GM23338 (cell line): ENCODE measurements at regions not wholly inside any gene's neighbourhood (a gene's known extent, or its start where the extent isn't known, plus 50 kb on each side); places are given as distances from the start of the nearest gene placed in this dataset.

Experiments used
- ATAC-seq: fragments of 200-7000 bp; cut with Tn5 transposase; 3 replicates; pipeline ENCODE4 v1.9.1; 2020
- DNase-seq: peaks from one replicate; pipeline ENCODE4 v3.0.0-alpha.2; 2015; ENCODE audit warnings: low spot score
- H2AFZ ChIP-seq: fragments of 200-600 bp; sonication (generic); 2 replicates; pipeline ENCODE4 v1.8.0; 2016; ENCODE audit warnings: antibody characterized with exemption, mild to moderate bottlenecking, moderate library complexity
- H3F3A ChIP-seq: fragments of 200-600 bp; sonication (generic); replicated peaks from 2 replicates; pipeline ENCODE4 v1.8.0; 2017; ENCODE audit warnings: antibody characterized with exemption, mixed run types, low read depth
- H3K27ac ChIP-seq: fragments of 200-600 bp; sonication (generic); 2 replicates; pipeline ENCODE4 v1.6.1; 2016; ENCODE audit warnings: low read depth
- H3K27me3 ChIP-seq: fragments of 200-600 bp; sonication (generic); 2 replicates; pipeline ENCODE4 v1.8.0; 2016; ENCODE audit warnings: mild to moderate bottlenecking, mixed run types, moderate library complexity; ENCODE audit not compliant: insufficient read depth
- H3K36me3 ChIP-seq: fragments of 200-600 bp; sonication (generic); 2 replicates; pipeline ENCODE4 v1.8.0; 2016; ENCODE audit warnings: mild to moderate bottlenecking; ENCODE audit not compliant: insufficient read depth
- H3K4me1 ChIP-seq: fragments of 200-600 bp; sonication (generic); 2 replicates; pipeline ENCODE4 v1.8.0; 2016; ENCODE audit warnings: mild to moderate bottlenecking, moderate library complexity; ENCODE audit not compliant: insufficient read depth
- H3K4me2 ChIP-seq: fragments of 200-600 bp; sonication (generic); 2 replicates; pipeline ENCODE4 v1.7.1; 2017; ENCODE audit warnings: mixed run types
- H3K4me3 ChIP-seq: fragments of 200-600 bp; sonication (generic); 2 replicates; pipeline ENCODE4 v1.6.1; 2016; ENCODE audit warnings: mixed run types
- H3K79me2 ChIP-seq: fragments of 200-600 bp; sonication (generic); replicated peaks from 2 replicates; pipeline ENCODE4 v1.8.0; 2017; ENCODE audit warnings: mild to moderate bottlenecking; ENCODE audit not compliant: insufficient read depth
- H3K9me2 ChIP-seq: fragments of 200-600 bp; sonication (generic); 2 replicates; pipeline ENCODE4 v1.8.0; 2017; ENCODE audit not compliant: insufficient read depth
- H4K20me1 ChIP-seq: fragments of 200-600 bp; sonication (generic); replicated peaks from 2 replicates; pipeline ENCODE4 v1.8.0; 2017; ENCODE audit warnings: mild to moderate bottlenecking; ENCODE audit not compliant: insufficient read depth
- H3K27ac Mint-ChIP-seq: 2 replicates; pipeline ENCODE4 v1.8.0; 2020; ENCODE audit warnings: inconsistent platforms, mild to moderate bottlenecking, moderate library complexity, mixed read lengths
- H3K27me3 Mint-ChIP-seq: 3 replicates; pipeline ENCODE4 v1.8.0; 2022; ENCODE audit warnings: low read depth, mild to moderate bottlenecking, moderate library complexity, mixed read lengths, inconsistent platforms; ENCODE audit not compliant: insufficient read depth, poor library complexity
- H3K36me3 Mint-ChIP-seq: 3 replicates; pipeline ENCODE4 v1.8.0; 2021; ENCODE audit warnings: low read depth, mild to moderate bottlenecking, inconsistent platforms, moderate library complexity, mixed read lengths
- H3K4me1 Mint-ChIP-seq: 3 replicates; pipeline ENCODE4 v1.8.0; 2020; ENCODE audit warnings: mild to moderate bottlenecking, inconsistent platforms, mixed read lengths
- H3K4me3 Mint-ChIP-seq: 3 replicates; pipeline ENCODE4 v1.8.0; 2021; ENCODE audit warnings: moderate library complexity, mild to moderate bottlenecking, inconsistent platforms, mixed read lengths
- H3K9me3 Mint-ChIP-seq: 3 replicates; pipeline ENCODE4 v1.8.0; 2020; ENCODE audit warnings: moderate library complexity, mild to moderate bottlenecking, inconsistent platforms, mixed read lengths
- CREB1 ChIP-seq: fragments of 250-450 bp; sonication (Bioruptor Pico); IDR thresholded peaks from 2 replicates; pipeline ENCODE4 v1.5.0; 2020; ENCODE audit warnings: low read depth, mild to moderate bottlenecking, moderate library complexity
- CTCF ChIP-seq, 2 experiments: fragments of 200-600 bp in 1 of 2; sonication (generic) in 1 of 2; conservative IDR thresholded peaks; 2 replicates each; pipeline versions ENCODE4 v1.5.1 to v1.6.1; 2016 to 2017; ENCODE audit warnings: antibody characterized with exemption in 2 of 2, low read depth in 2 of 2, mild to moderate bottlenecking in 2 of 2, moderate library complexity in 1 of 2
- EZH2 ChIP-seq: fragments of 200-600 bp; sonication (generic); IDR thresholded peaks from one replicate; pipeline ENCODE4 v1.8.0; 2017; ENCODE audit warnings: antibody characterized with exemption, mild to moderate bottlenecking, low read depth; ENCODE audit not compliant: unreplicated experiment
- EZH2phosphoT487 ChIP-seq: fragments of 200-600 bp; sonication (generic); IDR thresholded peaks from one replicate; pipeline ENCODE4 v1.8.1; 2018; ENCODE audit warnings: antibody characterized with exemption; ENCODE audit not compliant: unreplicated experiment
- JUNB ChIP-seq: IDR thresholded peaks from one replicate; pipeline ENCODE4 v1.6.1; 2016; ENCODE audit warnings: antibody characterized with exemption; ENCODE audit not compliant: unreplicated experiment
- NANOG ChIP-seq: IDR thresholded peaks from 2 replicates; pipeline ENCODE4 v1.6.1; 2016; ENCODE audit warnings: antibody characterized with exemption, borderline replicate concordance
- POLR2AphosphoS5 ChIP-seq: IDR thresholded peaks from 2 replicates; pipeline ENCODE4 v1.6.1; 2016; ENCODE audit warnings: antibody characterized with exemption, low read depth
- STAT1 ChIP-seq: IDR thresholded peaks from one replicate; pipeline ENCODE4 v1.6.1; 2016; ENCODE audit warnings: antibody characterized with exemption; ENCODE audit not compliant: unreplicated experiment
- ZNF114 ChIP-seq: fragments of 250-450 bp; sonication (Bioruptor Pico); IDR thresholded peaks from 2 replicates; pipeline ENCODE4 v1.5.0; 2020; ENCODE audit warnings: mild to moderate bottlenecking, moderate library complexity
- ZNF331 ChIP-seq: fragments of 250-450 bp; sonication (Bioruptor Pico); IDR thresholded peaks from 2 replicates; pipeline ENCODE4 v1.5.0; 2020; ENCODE audit warnings: low read depth, mild to moderate bottlenecking, moderate library complexity
- TF ChIP-seq, protein P1 (sequence below): IDR thresholded peaks from one replicate; pipeline ENCODE4 v1.6.1; 2018; ENCODE audit warnings: antibody characterized with exemption; ENCODE audit not compliant: unreplicated experiment
- TF ChIP-seq, protein P2 (sequence below): IDR thresholded peaks from 2 replicates; pipeline ENCODE4 v1.6.1; 2016; ENCODE audit warnings: antibody characterized with exemption
- TF ChIP-seq, protein P3 (sequence below): fragments of 250-450 bp; sonication (Bioruptor Pico); IDR thresholded peaks from 2 replicates; pipeline ENCODE4 v1.5.0; 2020; ENCODE audit warnings: mild to moderate bottlenecking, moderate library complexity

DNA sequence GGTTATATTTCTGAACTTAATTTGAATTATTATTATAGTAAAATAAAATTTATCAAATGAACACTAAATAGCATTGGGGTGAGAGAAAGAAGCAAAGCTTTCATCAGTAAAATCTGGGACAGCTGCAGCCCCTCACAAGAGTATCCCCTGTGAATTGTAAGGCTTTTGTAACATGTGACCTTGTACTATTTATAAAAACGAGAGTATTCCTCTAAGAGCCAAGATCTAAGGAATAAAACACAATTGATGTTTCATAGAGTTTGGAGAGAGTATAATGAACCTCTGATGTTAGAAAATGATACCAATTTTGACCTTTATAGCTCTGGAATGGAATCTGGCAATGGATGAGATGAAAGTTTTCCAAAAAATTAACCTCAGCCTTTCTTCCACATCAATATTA is 617.2 kb upstream of the ID4 start:
- H3K9me3 Mint-ChIP-seq = peaks cover 20% of the 10 kb centered on the region
- Histone ChIP-seq H3K27me3 (no peaks in the 10 kb centered on the region), H3K27ac (no peak overlapping the region), H3K4me2 (no peak overlapping the region), H3K79me2 (no peaks in the 10 kb centered on the region), H3K4me1 (no peaks in the 10 kb centered on the region), H3K9me2 (no peaks in the 10 kb centered on the region), H3F3A (no peaks in the 10 kb centered on the region), H2AFZ (no peak overlapping the region), H3K4me3 (no peak overlapping the region), H4K20me1 (no peaks in the 10 kb centered on the region), H3K36me3 (no peaks in the 10 kb centered on the region)
- H3K4me3 Mint-ChIP-seq = no peak overlapping the region
- no peak overlapping the region for H3K27ac Mint-ChIP-seq
- no peak for ATAC-seq
- DNase-seq = no peak
- H3K4me1 Mint-ChIP-seq = no peaks in the 10 kb centered on the region
- H3K36me3 Mint-ChIP-seq = peaks cover 10% of the 10 kb centered on the region
- TF ChIP-seq, protein P1, sequence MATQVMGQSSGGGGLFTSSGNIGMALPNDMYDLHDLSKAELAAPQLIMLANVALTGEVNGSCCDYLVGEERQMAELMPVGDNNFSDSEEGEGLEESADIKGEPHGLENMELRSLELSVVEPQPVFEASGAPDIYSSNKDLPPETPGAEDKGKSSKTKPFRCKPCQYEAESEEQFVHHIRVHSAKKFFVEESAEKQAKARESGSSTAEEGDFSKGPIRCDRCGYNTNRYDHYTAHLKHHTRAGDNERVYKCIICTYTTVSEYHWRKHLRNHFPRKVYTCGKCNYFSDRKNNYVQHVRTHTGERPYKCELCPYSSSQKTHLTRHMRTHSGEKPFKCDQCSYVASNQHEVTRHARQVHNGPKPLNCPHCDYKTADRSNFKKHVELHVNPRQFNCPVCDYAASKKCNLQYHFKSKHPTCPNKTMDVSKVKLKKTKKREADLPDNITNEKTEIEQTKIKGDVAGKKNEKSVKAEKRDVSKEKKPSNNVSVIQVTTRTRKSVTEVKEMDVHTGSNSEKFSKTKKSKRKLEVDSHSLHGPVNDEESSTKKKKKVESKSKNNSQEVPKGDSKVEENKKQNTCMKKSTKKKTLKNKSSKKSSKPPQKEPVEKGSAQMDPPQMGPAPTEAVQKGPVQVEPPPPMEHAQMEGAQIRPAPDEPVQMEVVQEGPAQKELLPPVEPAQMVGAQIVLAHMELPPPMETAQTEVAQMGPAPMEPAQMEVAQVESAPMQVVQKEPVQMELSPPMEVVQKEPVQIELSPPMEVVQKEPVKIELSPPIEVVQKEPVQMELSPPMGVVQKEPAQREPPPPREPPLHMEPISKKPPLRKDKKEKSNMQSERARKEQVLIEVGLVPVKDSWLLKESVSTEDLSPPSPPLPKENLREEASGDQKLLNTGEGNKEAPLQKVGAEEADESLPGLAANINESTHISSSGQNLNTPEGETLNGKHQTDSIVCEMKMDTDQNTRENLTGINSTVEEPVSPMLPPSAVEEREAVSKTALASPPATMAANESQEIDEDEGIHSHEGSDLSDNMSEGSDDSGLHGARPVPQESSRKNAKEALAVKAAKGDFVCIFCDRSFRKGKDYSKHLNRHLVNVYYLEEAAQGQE = no peak
- TF ChIP-seq STAT1 (no peak), EZH2 (no peak), ZNF114 (CRISPR knock-in tag) (no peak), ZNF331 (CRISPR knock-in tag) (no peak), CREB1 (no peak), EZH2phosphoT487 (no peak), POLR2AphosphoS5 (no peak), NANOG (no peak), JUNB (no peak), CTCF (conservative IDR thresholded peaks at IDR 0.05; ENCODE audit: low read depth in 2 of 2) (no peak)
- TF ChIP-seq, protein P2, sequence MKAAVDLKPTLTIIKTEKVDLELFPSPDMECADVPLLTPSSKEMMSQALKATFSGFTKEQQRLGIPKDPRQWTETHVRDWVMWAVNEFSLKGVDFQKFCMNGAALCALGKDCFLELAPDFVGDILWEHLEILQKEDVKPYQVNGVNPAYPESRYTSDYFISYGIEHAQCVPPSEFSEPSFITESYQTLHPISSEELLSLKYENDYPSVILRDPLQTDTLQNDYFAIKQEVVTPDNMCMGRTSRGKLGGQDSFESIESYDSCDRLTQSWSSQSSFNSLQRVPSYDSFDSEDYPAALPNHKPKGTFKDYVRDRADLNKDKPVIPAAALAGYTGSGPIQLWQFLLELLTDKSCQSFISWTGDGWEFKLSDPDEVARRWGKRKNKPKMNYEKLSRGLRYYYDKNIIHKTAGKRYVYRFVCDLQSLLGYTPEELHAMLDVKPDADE = no peak
- TF ChIP-seq, protein P3, sequence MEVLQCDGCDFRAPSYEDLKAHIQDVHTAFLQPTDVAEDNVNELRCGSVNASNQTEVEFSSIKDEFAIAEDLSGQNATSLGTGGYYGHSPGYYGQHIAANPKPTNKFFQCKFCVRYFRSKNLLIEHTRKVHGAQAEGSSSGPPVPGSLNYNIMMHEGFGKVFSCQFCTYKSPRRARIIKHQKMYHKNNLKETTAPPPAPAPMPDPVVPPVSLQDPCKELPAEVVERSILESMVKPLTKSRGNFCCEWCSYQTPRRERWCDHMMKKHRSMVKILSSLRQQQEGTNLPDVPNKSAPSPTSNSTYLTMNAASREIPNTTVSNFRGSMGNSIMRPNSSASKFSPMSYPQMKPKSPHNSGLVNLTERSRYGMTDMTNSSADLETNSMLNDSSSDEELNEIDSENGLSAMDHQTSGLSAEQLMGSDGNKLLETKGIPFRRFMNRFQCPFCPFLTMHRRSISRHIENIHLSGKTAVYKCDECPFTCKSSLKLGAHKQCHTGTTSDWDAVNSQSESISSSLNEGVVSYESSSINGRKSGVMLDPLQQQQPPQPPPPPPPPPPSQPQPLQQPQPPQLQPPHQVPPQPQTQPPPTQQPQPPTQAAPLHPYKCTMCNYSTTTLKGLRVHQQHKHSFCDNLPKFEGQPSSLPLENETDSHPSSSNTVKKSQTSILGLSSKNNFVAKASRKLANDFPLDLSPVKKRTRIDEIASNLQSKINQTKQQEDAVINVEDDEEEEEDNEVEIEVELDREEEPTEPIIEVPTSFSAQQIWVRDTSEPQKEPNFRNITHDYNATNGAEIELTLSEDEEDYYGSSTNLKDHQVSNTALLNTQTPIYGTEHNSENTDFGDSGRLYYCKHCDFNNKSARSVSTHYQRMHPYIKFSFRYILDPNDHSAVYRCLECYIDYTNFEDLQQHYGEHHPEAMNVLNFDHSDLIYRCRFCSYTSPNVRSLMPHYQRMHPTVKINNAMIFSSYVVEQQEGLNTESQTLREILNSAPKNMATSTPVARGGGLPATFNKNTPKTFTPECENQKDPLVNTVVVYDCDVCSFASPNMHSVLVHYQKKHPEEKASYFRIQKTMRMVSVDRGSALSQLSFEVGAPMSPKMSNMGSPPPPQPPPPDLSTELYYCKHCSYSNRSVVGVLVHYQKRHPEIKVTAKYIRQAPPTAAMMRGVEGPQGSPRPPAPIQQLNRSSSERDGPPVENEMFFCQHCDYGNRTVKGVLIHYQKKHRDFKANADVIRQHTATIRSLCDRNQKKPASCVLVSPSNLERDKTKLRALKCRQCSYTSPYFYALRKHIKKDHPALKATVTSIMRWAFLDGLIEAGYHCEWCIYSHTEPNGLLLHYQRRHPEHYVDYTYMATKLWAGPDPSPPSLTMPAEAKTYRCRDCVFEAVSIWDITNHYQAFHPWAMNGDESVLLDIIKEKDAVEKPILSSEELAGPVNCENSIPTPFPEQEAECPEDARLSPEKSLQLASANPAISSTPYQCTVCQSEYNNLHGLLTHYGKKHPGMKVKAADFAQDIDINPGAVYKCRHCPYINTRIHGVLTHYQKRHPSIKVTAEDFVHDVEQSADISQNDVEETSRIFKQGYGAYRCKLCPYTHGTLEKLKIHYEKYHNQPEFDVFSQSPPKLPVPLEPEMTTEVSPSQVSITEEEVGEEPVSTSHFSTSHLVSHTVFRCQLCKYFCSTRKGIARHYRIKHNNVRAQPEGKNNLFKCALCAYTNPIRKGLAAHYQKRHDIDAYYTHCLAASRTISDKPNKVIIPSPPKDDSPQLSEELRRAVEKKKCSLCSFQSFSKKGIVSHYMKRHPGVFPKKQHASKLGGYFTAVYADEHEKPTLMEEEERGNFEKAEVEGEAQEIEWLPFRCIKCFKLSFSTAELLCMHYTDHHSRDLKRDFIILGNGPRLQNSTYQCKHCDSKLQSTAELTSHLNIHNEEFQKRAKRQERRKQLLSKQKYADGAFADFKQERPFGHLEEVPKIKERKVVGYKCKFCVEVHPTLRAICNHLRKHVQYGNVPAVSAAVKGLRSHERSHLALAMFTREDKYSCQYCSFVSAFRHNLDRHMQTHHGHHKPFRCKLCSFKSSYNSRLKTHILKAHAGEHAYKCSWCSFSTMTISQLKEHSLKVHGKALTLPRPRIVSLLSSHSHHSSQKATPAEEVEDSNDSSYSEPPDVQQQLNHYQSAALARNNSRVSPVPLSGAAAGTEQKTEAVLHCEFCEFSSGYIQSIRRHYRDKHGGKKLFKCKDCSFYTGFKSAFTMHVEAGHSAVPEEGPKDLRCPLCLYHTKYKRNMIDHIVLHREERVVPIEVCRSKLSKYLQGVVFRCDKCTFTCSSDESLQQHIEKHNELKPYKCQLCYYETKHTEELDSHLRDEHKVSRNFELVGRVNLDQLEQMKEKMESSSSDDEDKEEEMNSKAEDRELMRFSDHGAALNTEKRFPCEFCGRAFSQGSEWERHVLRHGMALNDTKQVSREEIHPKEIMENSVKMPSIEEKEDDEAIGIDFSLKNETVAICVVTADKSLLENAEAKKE (CRISPR knock-in tag) = no peak
- no peaks in the 10 kb centered on the region for H3K27me3 Mint-ChIP-seq
